ENCODE measurements at regions not wholly inside any gene's neighbourhood (a gene's known extent, or its start where the extent isn't known, plus 50 kb on each side); places are given as distances from the start of the nearest gene placed in this dataset.

- Mint-ChIP-seq H3K4me3 (no peak overlapping the region), H3K27ac (no peak overlapping the region), H3K36me3 (no peaks in the 10 kb centered on the region), H3K27me3 (peaks cover 5% of the 10 kb centered on the region), H3K4me1 (no peaks in the 10 kb centered on the region), H3K9me3 (peaks cover 9% of the 10 kb centered on the region)
These were observed 106.5 kb upstream of the TMEM72 start for GRCh38 chr10:44804661-44805060.

- H3K36me3 Mint-ChIP-seq: no peaks in the 10 kb centered on the region
- no peak overlapping the region for H3K27ac Mint-ChIP-seq
- H3K4me1 Mint-ChIP-seq: no peaks in the 10 kb centered on the region
- H3K9me3 Mint-ChIP-seq: peaks cover 9% of the 10 kb centered on the region
- no peak overlapping the region for H3K4me3 Mint-ChIP-seq
- peaks cover 5% of the 10 kb centered on the region for H3K27me3 Mint-ChIP-seq
These were observed 105.5 kb upstream of the TMEM72 start for GRCh38 chr10:44805466-44806210.

- no peak overlapping the region for H3K27ac Mint-ChIP-seq
- H3K4me3 Mint-ChIP-seq: no peak overlapping the region
- no peaks in the 10 kb centered on the region for H3K4me1 Mint-ChIP-seq
- peaks cover 9% of the 10 kb centered on the region for H3K9me3 Mint-ChIP-seq
- no peaks in the 10 kb centered on the region for H3K36me3 Mint-ChIP-seq
- H3K27me3 Mint-ChIP-seq: peaks cover 2% of the 10 kb centered on the region
These were observed 104.2 kb upstream of the TMEM72 start for GRCh38 chr10:44806950-44807349.

- H3K4me1 Mint-ChIP-seq: no peaks in the 10 kb centered on the region
- peaks cover 9% of the 10 kb centered on the region for H3K9me3 Mint-ChIP-seq
- H3K4me3 Mint-ChIP-seq: no peak overlapping the region
- H3K27me3 Mint-ChIP-seq: peaks cover 2% of the 10 kb centered on the region
- H3K27ac Mint-ChIP-seq: no peak overlapping the region
- H3K36me3 Mint-ChIP-seq: no peaks in the 10 kb centered on the region
These were observed 103.7 kb upstream of the TMEM72 start for GRCh38 chr10:44807451-44807850.

- Mint-ChIP-seq H3K9me3 (peaks cover 9% of the 10 kb centered on the region), H3K4me3 (no peak overlapping the region), H3K36me3 (no peaks in the 10 kb centered on the region), H3K4me1 (no peaks in the 10 kb centered on the region), H3K27ac (no peak overlapping the region), H3K27me3 (peaks cover under 1% of the 10 kb centered on the region)
These were observed 101.5 kb upstream of the TMEM72 start for GRCh38 chr10:44809647-44810046.

GRCh38 chr10:44811072-44811471 lies 100.1 kb upstream of the TMEM72 start:
- Mint-ChIP-seq H3K27me3 (no peaks in the 10 kb centered on the region), H3K9me3 (peaks cover 9% of the 10 kb centered on the region)

GRCh38 chr10:44813201-44813600 lies 97.9 kb upstream of the TMEM72 start:
- no peak overlapping the region for H3K27ac Mint-ChIP-seq
- H3K4me1 Mint-ChIP-seq: no peaks in the 10 kb centered on the region
- no peaks in the 10 kb centered on the region for H3K36me3 Mint-ChIP-seq

More at GRCh38 chr10:44811072-44811471, 100.1 kb upstream of the TMEM72 start:
- Mint-ChIP-seq H3K27ac (no peak overlapping the region), H3K4me1 (no peaks in the 10 kb centered on the region), H3K4me3 (no peak overlapping the region), H3K36me3 (no peaks in the 10 kb centered on the region)

GRCh38 chr10:44814929-44815328 lies 96.2 kb upstream of the TMEM72 start:
- H3K27ac Mint-ChIP-seq: no peak overlapping the region
- no peaks in the 10 kb centered on the region for H3K36me3 Mint-ChIP-seq
- H3K4me3 Mint-ChIP-seq: no peak overlapping the region

More at GRCh38 chr10:44813201-44813600, 97.9 kb upstream of the TMEM72 start:
- peaks cover 4% of the 10 kb centered on the region for H3K27me3 Mint-ChIP-seq
- H3K9me3 Mint-ChIP-seq: peaks cover 9% of the 10 kb centered on the region
- no peak overlapping the region for H3K4me3 Mint-ChIP-seq

GRCh38 chr10:44818041-44818649 lies 93.0 kb upstream of the TMEM72 start:
- Mint-ChIP-seq H3K27ac (no peak overlapping the region), H3K27me3 (peaks cover 4% of the 10 kb centered on the region), H3K9me3 (no peaks in the 10 kb centered on the region), H3K4me1 (no peaks in the 10 kb centered on the region), H3K4me3 (no peak overlapping the region), H3K36me3 (no peaks in the 10 kb centered on the region)

More at GRCh38 chr10:44814929-44815328, 96.2 kb upstream of the TMEM72 start:
- H3K9me3 Mint-ChIP-seq: no peaks in the 10 kb centered on the region
- no peaks in the 10 kb centered on the region for H3K4me1 Mint-ChIP-seq
- H3K27me3 Mint-ChIP-seq: peaks cover 4% of the 10 kb centered on the region

- Mint-ChIP-seq H3K4me1 (no peaks in the 10 kb centered on the region), H3K36me3 (no peaks in the 10 kb centered on the region), H3K27me3 (peaks cover 4% of the 10 kb centered on the region), H3K9me3 (no peaks in the 10 kb centered on the region), H3K27ac (no peak overlapping the region), H3K4me3 (no peak overlapping the region)
These were observed 92.4 kb upstream of the TMEM72 start for GRCh38 chr10:44818701-44819127.

GRCh38 chr10:44820094-44820493 lies 91.0 kb upstream of the TMEM72 start:
- no peak overlapping the region for H3K4me3 Mint-ChIP-seq
- H3K27ac Mint-ChIP-seq: no peak overlapping the region

GRCh38 chr10:44821290-44821689 lies 89.8 kb upstream of the TMEM72 start:
- no peaks in the 10 kb centered on the region for H3K9me3 Mint-ChIP-seq
- H3K4me3 Mint-ChIP-seq: no peak overlapping the region
- no peaks in the 10 kb centered on the region for H3K36me3 Mint-ChIP-seq
- peaks cover 4% of the 10 kb centered on the region for H3K27me3 Mint-ChIP-seq
- H3K4me1 Mint-ChIP-seq: no peaks in the 10 kb centered on the region
- no peak overlapping the region for H3K27ac Mint-ChIP-seq

More at GRCh38 chr10:44820094-44820493, 91.0 kb upstream of the TMEM72 start:
- Mint-ChIP-seq H3K4me1 (no peaks in the 10 kb centered on the region), H3K27me3 (peaks cover 4% of the 10 kb centered on the region), H3K36me3 (no peaks in the 10 kb centered on the region), H3K9me3 (no peaks in the 10 kb centered on the region)

GRCh38 chr10:44822349-44822748 lies 88.8 kb upstream of the TMEM72 start:
- Mint-ChIP-seq H3K36me3 (no peaks in the 10 kb centered on the region), H3K27ac (no peak overlapping the region), H3K9me3 (no peaks in the 10 kb centered on the region), H3K4me1 (no peaks in the 10 kb centered on the region), H3K4me3 (no peak overlapping the region), H3K27me3 (peaks cover 4% of the 10 kb centered on the region)

- H3K27ac Mint-ChIP-seq: no peak overlapping the region
- no peaks in the 10 kb centered on the region for H3K9me3 Mint-ChIP-seq
- no peak overlapping the region for H3K4me3 Mint-ChIP-seq
- no peaks in the 10 kb centered on the region for H3K36me3 Mint-ChIP-seq
- no peaks in the 10 kb centered on the region for H3K4me1 Mint-ChIP-seq
- H3K27me3 Mint-ChIP-seq: no peaks in the 10 kb centered on the region
These were observed 88.2 kb upstream of the TMEM72 start for GRCh38 chr10:44822966-44823365.

- Mint-ChIP-seq H3K36me3 (no peaks in the 10 kb centered on the region), H3K27me3 (no peaks in the 10 kb centered on the region), H3K27ac (no peak overlapping the region), H3K4me1 (no peaks in the 10 kb centered on the region), H3K9me3 (no peaks in the 10 kb centered on the region), H3K4me3 (no peak overlapping the region)
These were observed 86.5 kb upstream of the TMEM72 start for GRCh38 chr10:44824607-44825006.

- Mint-ChIP-seq H3K36me3 (no peaks in the 10 kb centered on the region), H3K4me3 (no peak overlapping the region), H3K9me3 (no peaks in the 10 kb centered on the region), H3K4me1 (peaks cover 4% of the 10 kb centered on the region), H3K27ac (no peak overlapping the region), H3K27me3 (no peaks in the 10 kb centered on the region)
These were observed 83.6 kb upstream of the TMEM72 start for GRCh38 chr10:44827431-44828006.
